GM19468 (cell line): ENCODE measurements at regions not wholly inside any gene's neighbourhood (a gene's known extent, or its start where the extent isn't known, plus 50 kb on each side); places are given as distances from the start of the nearest gene placed in this dataset.

ENCODE experiments used
- ATAC-seq: cut with Tn5 transposase; IDR thresholded peaks from one replicate; pipeline ENCODE4 v1.9.1; 2021; ENCODE audit warnings: mild to moderate bottlenecking, moderate library complexity, moderate number of reproducible peaks; ENCODE audit not compliant: unreplicated experiment; ENCODE audit errors: extremely low read depth

DNA sequence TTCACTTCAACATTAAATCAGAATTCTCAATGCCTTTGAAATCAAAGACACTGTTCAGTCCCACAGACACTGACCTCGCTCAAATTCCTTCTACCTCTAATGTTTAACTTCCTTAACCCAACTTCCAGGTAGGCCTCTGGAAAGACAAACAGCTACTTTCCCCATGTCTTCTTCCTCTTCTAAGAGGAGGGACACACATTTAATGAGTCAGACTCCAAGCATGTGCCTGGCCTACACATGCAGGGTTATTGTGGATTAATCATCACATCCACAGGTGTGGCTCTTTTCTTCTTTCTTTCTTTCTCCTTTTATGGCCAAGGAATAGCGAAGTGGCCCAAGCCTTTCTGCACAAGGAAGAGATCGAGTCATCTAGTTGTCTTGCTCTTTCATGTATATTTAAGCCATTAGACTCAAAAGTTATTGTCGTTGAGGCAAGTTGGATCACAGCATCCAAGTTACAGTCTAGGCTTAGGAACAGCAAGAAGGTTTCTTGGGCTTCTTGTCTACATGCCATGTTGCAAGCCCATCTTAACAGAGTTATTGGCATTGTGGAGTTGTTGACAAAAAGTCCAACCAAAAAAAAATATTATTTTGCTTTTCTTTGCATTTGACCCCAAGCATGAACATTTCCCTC is 387.8 kb downstream of the IRS1 start:
- no peak for ATAC-seq

DNA sequence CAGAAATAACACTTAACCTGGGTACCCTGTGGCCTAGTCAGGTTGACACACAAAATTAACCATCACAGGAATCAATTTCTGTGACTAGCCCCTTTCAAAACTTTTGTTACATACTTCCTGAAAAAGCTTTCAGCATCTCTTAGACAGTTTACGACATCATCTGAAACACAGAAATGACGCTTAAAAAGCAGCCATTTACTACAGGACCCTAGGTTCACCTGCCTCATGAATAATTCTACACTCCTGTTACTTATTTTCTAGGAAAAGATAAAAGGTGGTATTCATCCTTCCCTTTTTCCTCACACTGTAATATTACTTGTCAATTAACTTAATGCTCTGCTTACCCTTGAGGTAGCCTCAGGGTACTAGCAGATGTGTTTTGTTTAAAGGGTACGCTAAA is 388.4 kb downstream of the IRS1 start:
- ATAC-seq, result no peak

DNA sequence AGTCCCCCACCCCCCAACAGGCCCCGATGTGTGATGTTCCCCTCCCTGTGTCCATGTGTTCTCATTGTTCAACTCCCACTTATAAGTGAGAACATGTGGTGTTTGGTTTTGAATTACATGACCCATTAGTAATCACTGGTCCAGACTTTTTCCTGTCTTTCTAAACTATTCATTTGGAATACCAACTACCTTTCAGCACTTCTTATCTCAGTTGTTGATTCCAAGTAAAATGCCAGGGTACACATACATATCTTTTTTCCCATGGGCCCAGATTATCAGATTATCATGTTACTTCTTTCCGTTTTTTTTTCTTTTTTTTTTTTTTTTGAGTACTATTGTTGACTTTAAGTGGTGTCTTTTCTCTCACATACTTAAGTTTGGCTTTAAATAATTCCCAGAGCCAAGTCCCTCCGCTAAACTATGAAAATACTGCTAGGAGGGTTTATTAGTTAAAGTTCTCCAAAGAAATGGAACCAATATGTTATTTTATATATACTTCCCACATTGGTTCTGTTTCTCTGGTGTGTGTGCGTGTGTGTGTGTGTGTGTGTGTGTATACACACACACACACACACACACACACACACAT is 389.3 kb downstream of the IRS1 start:
- no peak for ATAC-seq

- no peak for ATAC-seq
Measured at GRCh38 chr2:226409134-226409533, 390.5 kb downstream of the IRS1 start.

DNA sequence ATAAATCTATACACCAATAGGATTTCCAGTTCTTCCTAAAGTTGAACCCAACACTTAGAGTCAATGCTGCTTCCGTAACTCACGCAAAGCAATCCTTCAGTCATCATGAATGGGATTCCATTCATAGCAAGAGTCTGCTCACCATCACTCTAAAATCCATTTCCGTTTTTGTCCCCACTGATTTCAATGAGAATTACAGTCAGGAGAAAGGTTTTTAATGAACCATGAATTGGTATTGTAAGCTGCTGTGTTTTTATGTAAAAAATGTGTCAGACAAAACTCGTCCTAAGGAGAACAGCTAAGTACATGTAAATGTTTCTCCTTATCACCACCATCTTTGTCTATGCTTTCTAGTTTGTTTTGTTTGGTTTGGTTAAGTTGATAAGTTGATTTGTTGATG is 391.5 kb downstream of the IRS1 start:
- no peak for ATAC-seq

DNA sequence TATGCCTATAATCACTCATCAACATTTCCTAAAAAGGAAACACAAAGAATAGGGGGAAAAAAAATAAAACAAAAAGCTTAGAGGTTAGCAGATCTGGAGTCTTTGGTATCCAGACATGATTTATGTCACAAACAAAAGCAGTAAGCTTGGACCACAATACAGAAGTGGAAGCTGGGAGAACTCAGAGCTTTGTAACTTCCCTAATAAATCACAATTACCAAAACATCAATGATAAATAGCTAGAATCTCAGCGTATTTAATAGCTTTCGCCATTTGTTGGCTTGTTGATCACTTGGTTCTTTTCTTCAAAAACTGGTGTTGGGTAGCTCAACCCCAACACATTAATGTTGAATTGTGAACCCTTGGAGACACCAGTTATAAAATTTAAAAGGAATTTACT is 392.5 kb downstream of the IRS1 start:
- no peak for ATAC-seq

DNA sequence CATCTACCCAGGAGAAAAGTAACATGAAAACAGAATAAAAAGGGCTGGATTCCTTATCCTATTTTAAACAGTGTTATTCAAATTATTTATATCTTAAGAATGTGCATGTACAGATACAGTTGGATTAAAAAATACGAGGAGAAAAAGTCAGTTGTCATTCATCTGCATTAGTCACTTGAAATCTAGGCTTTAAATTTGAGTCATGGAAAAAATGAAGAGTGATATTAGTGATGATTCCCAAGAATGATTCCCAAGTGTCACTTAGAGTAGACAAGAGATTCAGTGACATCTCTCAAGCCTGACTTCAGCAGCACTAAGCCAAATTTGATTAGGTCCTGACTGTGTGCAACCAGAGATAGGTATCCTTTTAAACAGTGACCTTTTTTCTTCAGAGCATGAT is 394.2 kb downstream of the IRS1 start:
- ATAC-seq, result no peak

- no peak for ATAC-seq
Measured at GRCh38 chr2:226403369-226403768, 396.3 kb downstream of the IRS1 start.

DNA sequence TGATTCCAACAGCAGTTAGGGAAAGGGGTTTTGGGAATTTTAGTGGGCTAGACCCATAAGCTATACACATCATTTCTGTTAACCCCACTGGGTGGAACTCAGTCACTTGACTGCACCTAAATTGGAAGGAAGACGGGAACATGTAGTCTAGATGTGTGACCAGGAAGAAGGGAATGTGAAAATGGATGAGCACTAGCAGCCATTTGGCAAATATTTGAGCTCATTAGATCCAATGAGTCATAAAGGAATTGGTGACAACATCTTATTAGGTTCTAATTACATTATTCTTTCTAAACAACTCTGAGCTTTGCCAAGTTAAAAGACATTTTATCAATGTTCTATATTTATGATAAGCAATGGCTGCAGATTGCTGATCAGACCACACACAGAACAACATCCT is 400.6 kb downstream of the IRS1 start:
- ATAC-seq, result no peak

DNA sequence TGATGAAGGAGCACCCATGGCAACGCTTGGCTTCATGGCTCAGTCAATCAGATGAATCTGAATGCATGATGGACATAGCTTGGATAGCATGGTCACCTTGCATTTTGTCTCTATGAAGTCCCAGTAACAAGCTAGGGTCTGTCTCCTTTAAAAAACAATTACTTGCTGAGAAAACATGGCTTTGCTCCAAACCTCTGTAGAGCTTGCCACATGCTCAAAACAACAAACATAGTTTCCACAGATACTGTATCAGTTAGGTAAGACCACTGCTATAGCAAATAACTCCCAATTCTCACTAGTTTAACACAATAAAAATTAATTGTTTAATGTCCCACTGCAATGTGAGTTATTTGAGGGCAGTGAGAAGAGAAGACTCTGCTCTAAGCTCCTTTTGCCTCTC is 401.0 kb downstream of the IRS1 start:
- no peak for ATAC-seq

- ATAC-seq, result no peak
Measured at GRCh38 chr2:226396541-226396940, 403.1 kb downstream of the IRS1 start.

GRCh38 chr2:226387499-226387942 is 412.1 kb downstream of the IRS1 start:
- ATAC-seq, result no peak

- no peak for ATAC-seq
Measured at GRCh38 chr2:226383461-226383860, 416.2 kb downstream of the IRS1 start.

DNA sequence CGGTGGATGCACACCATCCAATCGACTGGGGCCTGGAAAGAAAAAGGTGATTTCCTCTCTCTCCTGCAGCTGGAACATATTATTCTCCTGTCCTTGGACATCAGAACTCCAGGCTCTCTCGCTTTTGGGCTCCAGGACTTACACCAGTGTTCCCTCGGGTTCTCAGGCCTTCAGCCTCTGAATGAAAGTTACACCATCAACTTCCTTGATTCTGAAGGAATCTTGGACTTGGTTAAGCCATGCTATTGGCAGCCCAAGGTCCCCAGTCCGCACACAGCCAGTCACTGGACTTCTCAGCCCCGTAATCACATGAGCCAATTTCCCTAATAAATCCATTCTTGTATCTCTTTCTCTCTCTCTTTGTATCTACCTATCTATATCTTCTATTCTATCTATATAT is 418.9 kb downstream of the IRS1 start:
- no peak for ATAC-seq

- ATAC-seq, result no peak
Measured at GRCh38 chr2:226378753-226379705, 420.6 kb downstream of the IRS1 start.

DNA sequence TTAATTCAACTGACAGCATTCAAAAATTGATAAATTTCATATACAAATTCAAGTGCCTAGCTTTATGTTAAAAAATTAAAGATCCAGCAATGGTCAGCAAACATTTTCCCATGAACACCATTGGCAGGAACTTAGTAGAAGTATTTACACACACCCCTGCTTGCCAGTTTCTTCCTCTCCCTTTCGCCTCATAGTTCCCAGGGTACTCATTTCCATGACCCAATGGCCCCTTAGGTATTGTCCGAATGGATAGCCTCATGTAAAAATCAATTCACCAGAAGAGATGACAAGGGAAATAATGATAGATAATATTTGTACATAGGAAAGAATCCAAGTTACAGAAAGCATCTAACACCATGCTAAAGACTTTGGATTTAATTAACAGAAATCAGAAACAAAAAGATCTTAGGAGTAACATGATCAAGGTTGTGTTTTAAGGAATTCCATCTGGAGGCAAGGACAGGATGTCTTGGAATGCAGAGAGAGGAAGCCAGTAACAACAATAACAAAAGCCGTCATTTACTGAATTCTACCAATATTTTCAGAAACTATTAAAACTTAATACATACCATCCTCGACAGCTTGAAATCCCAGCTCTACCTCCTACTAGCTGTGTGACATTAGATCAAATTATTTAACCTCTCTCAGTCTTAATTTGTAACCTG is 423.0 kb downstream of the IRS1 start:
- no peak for ATAC-seq

DNA sequence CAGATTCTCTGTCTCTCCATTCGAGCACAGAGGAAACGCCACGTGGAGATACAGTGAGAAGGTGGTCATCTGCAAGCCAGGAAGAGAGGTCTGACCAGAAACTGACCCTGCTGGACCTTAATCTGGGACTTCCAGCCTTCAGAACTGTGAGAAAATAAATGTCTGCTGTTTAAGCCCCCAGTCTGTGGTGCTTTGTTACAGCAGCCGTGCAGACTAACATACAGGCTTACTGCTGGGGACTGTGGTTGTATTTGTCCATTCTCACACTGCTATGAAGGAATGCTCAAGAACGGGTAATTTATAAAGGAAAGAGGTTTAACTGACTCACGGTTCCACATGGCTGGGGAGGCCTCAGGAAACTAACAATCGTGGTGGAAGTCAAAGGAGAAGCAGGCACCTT is 432.7 kb downstream of the IRS1 start:
- no peak for ATAC-seq

- no peak for ATAC-seq
Measured at GRCh38 chr2:226364217-226364616, 435.4 kb downstream of the IRS1 start.

GRCh38 chr2:226362980-226363379 is 436.6 kb downstream of the IRS1 start:
- no peak for ATAC-seq

DNA sequence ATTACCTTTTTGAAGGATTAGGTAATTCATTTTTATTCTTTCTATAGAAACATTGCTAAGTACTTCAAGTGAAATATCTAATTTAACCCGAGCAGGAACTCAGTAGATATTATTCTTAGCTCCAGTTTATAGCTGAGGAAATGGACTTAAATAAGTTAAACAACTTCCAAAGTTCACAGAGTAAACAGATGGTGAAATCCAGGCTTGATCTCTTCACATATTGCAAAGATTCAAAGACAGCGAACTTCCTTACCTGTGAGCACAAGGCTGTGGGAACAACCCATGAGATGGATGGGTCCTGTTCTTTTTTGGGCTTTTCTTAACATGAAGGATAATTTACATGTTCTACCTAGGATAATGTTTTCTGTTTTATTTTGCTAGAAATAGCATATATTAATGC is 439.0 kb downstream of the IRS1 start:
- no peak for ATAC-seq

DNA sequence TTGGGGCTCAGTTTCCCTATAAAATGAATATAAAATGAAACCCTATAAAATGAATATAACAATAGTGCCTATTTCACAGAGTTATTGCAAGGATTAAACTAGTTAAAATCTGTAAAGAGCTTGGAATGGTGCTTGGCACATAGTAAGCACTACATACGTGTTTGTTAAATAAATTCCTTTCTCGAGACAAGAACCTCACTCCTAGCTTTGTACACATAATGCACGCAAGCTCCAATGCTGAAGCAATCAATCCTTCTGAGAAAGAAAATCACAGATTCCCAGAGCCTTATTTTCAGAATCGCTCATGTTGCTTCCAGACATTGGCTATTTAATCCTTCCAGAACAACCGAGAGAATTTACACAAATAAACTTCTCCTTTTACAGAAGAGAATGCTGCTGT is 440.9 kb downstream of the IRS1 start:
- ATAC-seq, result no peak
